ENCODE measurements at regions not wholly inside any gene's neighbourhood (a gene's known extent, or its start where the extent isn't known, plus 50 kb on each side); places are given as distances from the start of the nearest gene placed in this dataset.
"Not testable (repeated sequence)": the region's sequence is repeated elsewhere in the genome, so short reads cannot be mapped to it uniquely, and the experiment has no call there.

- DNase-seq (ENCODE audit: low spot score), result peak; percentile 47
Measured at GRCh38 chr4:151850791-151851213, 90.0 kb upstream of the GATB start.

GRCh38 chr4:151845551-151845950, 84.7 kb upstream of the GATB start:
- DNase-seq (ENCODE audit: low spot score), result not testable (repeated sequence)

- no peak for DNase-seq (ENCODE audit: low spot score)
Measured at GRCh38 chr4:151842430-151843079, 81.7 kb upstream of the GATB start.

- no peak for DNase-seq (ENCODE audit: low spot score)
Measured at GRCh38 chr4:151841107-151841506, 80.3 kb upstream of the GATB start.

GRCh38 chr4:151835467-151835866, 74.7 kb upstream of the GATB start:
- DNase-seq (ENCODE audit: low spot score), result no peak

GRCh38 chr4:151833174-151833573, 72.4 kb upstream of the GATB start:
- DNase-seq (ENCODE audit: low spot score), result no peak

GRCh38 chr4:151831526-151831925, 70.7 kb upstream of the GATB start:
- no peak for DNase-seq (ENCODE audit: low spot score)

- DNase-seq (ENCODE audit: low spot score), result no peak
Measured at GRCh38 chr4:151830168-151830567, 69.4 kb upstream of the GATB start.

- no peak for DNase-seq (ENCODE audit: low spot score)
Measured at GRCh38 chr4:151829309-151829708, 68.5 kb upstream of the GATB start.

GRCh38 chr4:151824656-151825055, 63.8 kb upstream of the GATB start:
- DNase-seq (ENCODE audit: low spot score), result no peak

- DNase-seq (ENCODE audit: low spot score), result no peak
Measured at GRCh38 chr4:151822331-151822730, 61.5 kb upstream of the GATB start.

- DNase-seq (ENCODE audit: low spot score), result no peak
Measured at GRCh38 chr4:151820004-151820403, 59.2 kb upstream of the GATB start.

GRCh38 chr4:151811403-151811802, 50.6 kb upstream of the GATB start:
- DNase-seq (ENCODE audit: low spot score), result no peak

Data from Ammon's horn (tissue), 1 donor.